Testis (tissue), 2 donors: ENCODE measurements at regions not wholly inside any gene's neighbourhood (a gene's known extent, or its start where the extent isn't known, plus 50 kb on each side); places are given as distances from the start of the nearest gene placed in this dataset.

Source experiments
- DNase-seq: peaks from one replicate; pipeline ENCODE4 v3.0.0-alpha.2; 2019
- H3K27ac ChIP-seq, 2 donors: fragments of 200-600 bp; sonication (generic); one replicate each; pipeline ENCODE4 v1.5.1; 2019
- H3K27me3 ChIP-seq: fragments of 200-600 bp; sonication (generic); one replicate; pipeline ENCODE4 v1.5.1; 2019
- H3K36me3 ChIP-seq: fragments of 200-600 bp; sonication (generic); one replicate; pipeline ENCODE4 v1.5.1; 2017; ENCODE audit warnings: low read depth; ENCODE audit errors: missing control alignments
- H3K4me1 ChIP-seq: fragments of 200-600 bp; sonication (generic); one replicate; pipeline ENCODE4 v1.5.1; 2019
- H3K4me3 ChIP-seq, 2 donors: fragments of 200-600 bp; sonication (generic); one replicate each; pipeline ENCODE4 v1.5.1; 2017 to 2019
- H3K9me3 ChIP-seq: fragments of 200-600 bp; sonication (generic); one replicate; pipeline ENCODE4 v1.5.1; 2017
- CTCF ChIP-seq, 3 experiments: fragments of 450-650 bp in 2 of 3; fragments of 200-600 bp in 1 of 3; sonication (generic) in 1 of 3; IDR thresholded peaks; one replicate each; pipeline ENCODE4 v1.5.1; 2016 to 2019; ENCODE audit warnings: antibody characterized with exemption in 3 of 3, mild to moderate bottlenecking in 2 of 3, moderate library complexity in 1 of 3
- POLR2A ChIP-seq: fragments of 450-650 bp; IDR thresholded peaks from one replicate; pipeline ENCODE4 v1.6.1; 2017; ENCODE audit warnings: antibody characterized with exemption, mild to moderate bottlenecking, moderate library complexity
- WGBS, 2 donors: methylation state at CpG; one replicate each; pipeline ENCODE4 v1.1.5; 2018; 5-methylcytosine and 5-hydroxymethylcytosine counted together
- intact Hi-C: fragments of 100-400 bp; cut with DNase I; formaldehyde crosslinking; loops from one replicate; pipeline ENCODE4 v1.15.1; 2023; ENCODE audit warnings: low total_unique reads

GRCh38 chrY:15579245-15579644 is 1054.9 kb downstream of the NLGN4Y start:
- intact Hi-C loops, result no loop called here
- Histone ChIP-seq H3K9me3 (no peaks in the 10 kb centered on the region), H3K4me3 (no peak overlapping the region), H3K4me1 (no peaks in the 10 kb centered on the region), H3K27me3 (no peaks in the 10 kb centered on the region), H3K27ac (no peak overlapping the region), H3K36me3 (no peaks in the 10 kb centered on the region)
- TF ChIP-seq CTCF (IDR thresholded peaks at IDR 0.05) (no peak), POLR2A (no peak)
- DNase-seq, result no peak

- no peaks in the 10 kb centered on the region for H3K36me3 ChIP-seq
- no peak overlapping the region for H3K4me3 ChIP-seq
- 79 to 81% methylated on average over 2 of the region's 2 CpGs for WGBS, 2 donors
- H3K4me1 ChIP-seq, result no peaks in the 10 kb centered on the region
- no peak for DNase-seq
- H3K27me3 ChIP-seq, result no peaks in the 10 kb centered on the region
- H3K9me3 ChIP-seq, result no peaks in the 10 kb centered on the region
- TF ChIP-seq POLR2A (no peak), CTCF (IDR thresholded peaks at IDR 0.05) (no peak)
- intact Hi-C loops, result no loop called here
- H3K27ac ChIP-seq, result no peak overlapping the region
Observed at GRCh38 chrY:15583111-15583510, 1058.8 kb downstream of the NLGN4Y start.

- Histone ChIP-seq H3K27ac (no peak overlapping the region), H3K4me3 (no peak overlapping the region), H3K9me3 (no peaks in the 10 kb centered on the region), H3K36me3 (no peaks in the 10 kb centered on the region), H3K4me1 (no peaks in the 10 kb centered on the region), H3K27me3 (no peaks in the 10 kb centered on the region)
- 83 to 91% methylated on average over 1 to 2 of the region's 2 CpGs for WGBS, 2 donors
- no peak for DNase-seq
- no peak for TF ChIP-seq POLR2A
- TF ChIP-seq CTCF (IDR thresholded peaks at IDR 0.05), result no peak
- intact Hi-C loops, result no loop called here
Observed at GRCh38 chrY:15592957-15593356, 1068.6 kb downstream of the NLGN4Y start.

- no peaks in the 10 kb centered on the region for H3K36me3 ChIP-seq
- DNase-seq, result no peak
- no peak for TF ChIP-seq POLR2A
- TF ChIP-seq CTCF (IDR thresholded peaks at IDR 0.05), result no peak
- no peak overlapping the region for H3K27ac ChIP-seq
- no peaks in the 10 kb centered on the region for H3K9me3 ChIP-seq
- H3K27me3 ChIP-seq, result no peaks in the 10 kb centered on the region
- H3K4me1 ChIP-seq, result no peaks in the 10 kb centered on the region
- 84 to 89% methylated on average over 4 of the region's 4 CpGs for WGBS, 2 donors
- H3K4me3 ChIP-seq, result no peak overlapping the region
- intact Hi-C loops, result no loop called here
Observed at GRCh38 chrY:15593476-15594160, 1069.3 kb downstream of the NLGN4Y start.

GRCh38 chrY:15594179-15594578 is 1069.8 kb downstream of the NLGN4Y start:
- H3K4me1 ChIP-seq, result no peaks in the 10 kb centered on the region
- intact Hi-C loops, result no loop called here
- DNase-seq, result no peak
- no peak overlapping the region for H3K4me3 ChIP-seq
- TF ChIP-seq POLR2A, result no peak
- TF ChIP-seq CTCF (IDR thresholded peaks at IDR 0.05), result no peak
- no peaks in the 10 kb centered on the region for H3K36me3 ChIP-seq
- no peaks in the 10 kb centered on the region for H3K27me3 ChIP-seq
- no peaks in the 10 kb centered on the region for H3K9me3 ChIP-seq
- whole genome bisulfite sequencing, 2 donors, result 56 to 67% methylated on average over 3 of the region's 3 CpGs
- no peak overlapping the region for H3K27ac ChIP-seq
